Activated CD4-positive, alpha-beta memory T cell treated with anti-CD3 and anti-CD28 coated beads for 36 hours (primary cell): ENCODE measurements at regions not wholly inside any gene's neighbourhood (a gene's known extent, or its start where the extent isn't known, plus 50 kb on each side); places are given as distances from the start of the nearest gene placed in this dataset.

ENCODE experiments used
- CTCF ChIA-PET: fragments of 350-600 bp; sonication (Branson Sonifier 250); formaldehyde crosslinking; loops from one replicate; lab custom pipeline; 2021; ENCODE audit warnings: antibody characterized with exemption, inconsistent platforms; lab: Charles Lee
- POLR2A ChIA-PET: fragments of 350-600 bp; sonication (Branson Sonifier 250); formaldehyde crosslinking; loops from one replicate; lab custom pipeline; 2021; ENCODE audit warnings: antibody characterized with exemption; lab: Charles Lee
- DNase-seq: peaks from one replicate; pipeline ENCODE4 v3.0.0-alpha.2; 2020
- H3K27ac Mint-ChIP-seq: one replicate; pipeline ENCODE4 v1.8.0; 2021; ENCODE audit warnings: mixed read lengths
- H3K27me3 Mint-ChIP-seq: one replicate; pipeline ENCODE4 v1.8.0; 2021; ENCODE audit warnings: mixed read lengths
- H3K36me3 Mint-ChIP-seq: one replicate; pipeline ENCODE4 v1.8.0; 2021; ENCODE audit warnings: mixed read lengths
- H3K4me1 Mint-ChIP-seq: one replicate; pipeline ENCODE4 v1.8.0; 2021; ENCODE audit warnings: low read depth, mixed read lengths
- H3K4me3 Mint-ChIP-seq: one replicate; pipeline ENCODE4 v1.8.0; 2021; ENCODE audit warnings: mild to moderate bottlenecking, mixed read lengths
- H3K9me3 Mint-ChIP-seq: one replicate; pipeline ENCODE4 v1.8.0; 2021; ENCODE audit warnings: mixed read lengths
- intact Hi-C: fragments of 100-400 bp; cut with micrococcal nuclease; formaldehyde crosslinking; loops from one replicate; pipeline ENCODE4 v1.15.1; 2023

DNA sequence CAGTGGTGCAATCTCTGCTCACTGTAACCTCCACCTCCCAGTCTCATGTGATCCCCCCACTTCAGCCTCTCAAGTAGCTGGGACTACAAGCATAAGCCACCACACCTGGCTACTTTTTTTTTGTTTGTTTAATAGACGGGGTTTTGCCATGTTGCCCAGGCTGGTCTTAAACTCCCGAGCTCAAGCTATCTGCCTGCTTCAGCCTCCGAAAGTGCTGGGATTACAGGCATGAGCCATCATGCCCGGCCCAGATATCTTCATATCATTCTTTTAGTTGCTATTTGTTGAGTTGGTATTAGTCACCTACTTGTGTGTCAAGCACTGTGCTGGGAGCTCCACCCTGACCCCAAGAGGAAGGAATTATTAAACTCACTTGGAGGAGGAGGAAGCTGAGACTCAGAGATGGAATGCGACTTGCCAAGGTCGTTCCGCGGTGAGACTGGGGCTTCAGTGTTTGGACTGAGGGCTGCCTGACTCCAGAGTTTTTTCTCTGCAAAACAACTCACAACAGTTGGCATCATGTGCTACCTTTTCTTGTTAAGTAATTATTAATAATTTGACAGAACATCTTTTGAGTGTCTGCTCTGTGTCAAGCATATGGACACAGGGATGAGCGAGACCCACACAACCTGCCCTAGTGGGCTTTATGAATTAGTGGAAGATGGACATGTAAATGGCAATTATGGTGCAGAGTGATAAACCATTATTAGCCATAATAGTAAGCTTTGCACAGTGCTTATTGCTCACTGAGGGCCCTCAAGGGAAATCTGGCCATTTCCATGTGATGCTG is 132.0 kb downstream of the FOXD2 start:
- no peak overlapping the region for H3K4me3 Mint-ChIP-seq
- no peak overlapping the region for H3K27ac Mint-ChIP-seq
- CTCF ChIA-PET, result interaction anchor here (0.9 kb wide), 1 partner anchor 132 kb away, joined by 4 read pairs; the partner anchor contains the start of gene FOXD2
- no peaks in the 10 kb centered on the region for H3K4me1 Mint-ChIP-seq
- POLR2A ChIA-PET, result interaction anchor here (0.7 kb wide), 1 partner anchor 274 kb away, joined by 3 read pairs; no protein-coding TSS in a partner anchor
- no peaks in the 10 kb centered on the region for H3K9me3 Mint-ChIP-seq
- H3K27me3 Mint-ChIP-seq, result peaks cover 6% of the 10 kb centered on the region
- no peak for DNase-seq
- H3K36me3 Mint-ChIP-seq, result no peaks in the 10 kb centered on the region
- intact Hi-C loops, result no loop called here

DNA sequence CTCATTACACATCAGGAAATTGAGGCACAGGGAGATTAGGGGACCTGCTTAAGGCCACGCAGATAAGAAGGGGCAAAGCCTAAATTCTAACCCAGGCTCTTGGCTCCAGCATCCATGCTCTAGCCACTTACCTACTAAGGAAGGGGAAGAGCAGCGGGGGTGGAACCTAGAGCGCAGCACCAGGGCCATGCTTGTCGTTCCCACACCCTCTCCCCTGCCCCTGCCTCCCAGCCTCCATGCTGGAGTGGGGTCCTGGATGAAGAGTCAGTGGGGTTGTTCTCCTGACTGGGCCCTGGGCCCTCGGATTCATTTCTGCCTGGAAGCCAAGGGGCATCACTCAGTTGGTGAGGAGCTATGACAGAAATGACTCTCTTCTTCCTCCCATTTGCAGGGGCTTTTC is 133.3 kb downstream of the FOXD2 start:
- no peaks in the 10 kb centered on the region for H3K36me3 Mint-ChIP-seq
- H3K9me3 Mint-ChIP-seq, result no peaks in the 10 kb centered on the region
- no peaks in the 10 kb centered on the region for H3K4me1 Mint-ChIP-seq
- CTCF ChIA-PET, result no interaction called here
- DNase-seq, result no peak
- H3K27me3 Mint-ChIP-seq, result peaks cover 12% of the 10 kb centered on the region
- POLR2A ChIA-PET, result no interaction called here
- no peak overlapping the region for H3K27ac Mint-ChIP-seq
- intact Hi-C loops, result no loop called here
- no peak overlapping the region for H3K4me3 Mint-ChIP-seq

DNA sequence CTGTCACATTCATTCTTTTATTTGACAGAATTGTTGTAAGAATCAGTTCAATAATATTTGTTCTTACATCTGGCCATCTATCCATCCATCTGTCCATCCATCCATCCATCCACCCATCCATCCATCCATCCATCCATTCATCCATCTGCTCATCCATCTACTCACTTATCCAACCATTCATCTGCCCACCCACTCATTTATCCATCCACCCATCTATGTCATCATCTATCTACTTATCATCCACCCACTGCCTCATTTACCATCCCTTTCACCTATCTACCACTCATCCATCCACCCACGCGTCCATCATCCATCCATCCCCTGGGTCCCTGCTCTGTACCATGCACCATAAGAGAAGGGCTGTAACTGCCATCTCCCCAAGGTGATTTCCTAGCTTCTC is 134.1 kb downstream of the FOXD2 start:
- ChIA-PET POLR2A (no interaction called here), CTCF (no interaction called here)
- no peaks in the 10 kb centered on the region for H3K9me3 Mint-ChIP-seq
- peaks cover 14% of the 10 kb centered on the region for H3K27me3 Mint-ChIP-seq
- H3K36me3 Mint-ChIP-seq, result no peaks in the 10 kb centered on the region
- H3K4me3 Mint-ChIP-seq, result no peak overlapping the region
- intact Hi-C loops, result no loop called here
- no peak overlapping the region for H3K27ac Mint-ChIP-seq
- no peaks in the 10 kb centered on the region for H3K4me1 Mint-ChIP-seq
- DNase-seq, result no peak

DNA sequence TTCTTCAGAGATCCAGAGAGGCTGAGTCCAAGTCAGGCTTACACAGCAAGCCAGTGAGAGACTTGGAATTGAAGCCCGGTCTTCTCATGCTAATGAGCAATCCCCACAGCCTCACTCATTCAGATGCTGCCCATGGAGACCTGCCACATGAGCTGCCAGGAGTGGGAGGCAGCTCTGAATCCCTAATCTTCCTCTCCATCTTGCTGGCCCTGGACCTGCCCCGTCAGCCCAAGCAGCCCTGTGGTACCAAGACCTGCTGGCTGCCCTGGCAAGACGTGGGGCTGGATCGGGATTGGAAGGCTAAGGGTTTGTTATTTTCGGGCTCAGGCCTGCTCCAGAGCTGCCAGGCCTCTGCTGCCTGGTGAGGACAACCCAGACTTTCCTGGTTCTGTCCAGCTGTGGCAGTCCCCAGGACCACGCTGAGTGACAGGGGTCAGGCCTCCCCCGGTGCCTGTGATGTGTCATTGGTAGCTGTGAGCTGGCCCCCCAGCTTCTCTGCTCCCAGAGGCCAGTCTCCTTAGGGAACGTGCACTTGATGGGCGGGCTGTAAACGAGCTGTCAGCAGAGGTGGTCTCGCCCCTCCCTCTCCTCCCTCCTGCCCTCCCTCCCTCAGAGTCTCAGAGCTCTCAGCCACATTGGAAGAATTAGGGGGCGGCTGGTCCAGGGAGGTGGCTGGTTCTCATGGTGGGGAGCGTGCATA is 135.0 kb downstream of the FOXD2 start:
- Mint-ChIP-seq H3K9me3 (no peaks in the 10 kb centered on the region), H3K36me3 (no peaks in the 10 kb centered on the region), H3K27me3 (peaks cover 19% of the 10 kb centered on the region), H3K27ac (no peak overlapping the region), H3K4me3 (no peak overlapping the region), H3K4me1 (no peaks in the 10 kb centered on the region)
- POLR2A ChIA-PET, result no interaction called here
- CTCF ChIA-PET, result no interaction called here
- no peak for DNase-seq
- intact Hi-C loops, result no loop called here

DNA sequence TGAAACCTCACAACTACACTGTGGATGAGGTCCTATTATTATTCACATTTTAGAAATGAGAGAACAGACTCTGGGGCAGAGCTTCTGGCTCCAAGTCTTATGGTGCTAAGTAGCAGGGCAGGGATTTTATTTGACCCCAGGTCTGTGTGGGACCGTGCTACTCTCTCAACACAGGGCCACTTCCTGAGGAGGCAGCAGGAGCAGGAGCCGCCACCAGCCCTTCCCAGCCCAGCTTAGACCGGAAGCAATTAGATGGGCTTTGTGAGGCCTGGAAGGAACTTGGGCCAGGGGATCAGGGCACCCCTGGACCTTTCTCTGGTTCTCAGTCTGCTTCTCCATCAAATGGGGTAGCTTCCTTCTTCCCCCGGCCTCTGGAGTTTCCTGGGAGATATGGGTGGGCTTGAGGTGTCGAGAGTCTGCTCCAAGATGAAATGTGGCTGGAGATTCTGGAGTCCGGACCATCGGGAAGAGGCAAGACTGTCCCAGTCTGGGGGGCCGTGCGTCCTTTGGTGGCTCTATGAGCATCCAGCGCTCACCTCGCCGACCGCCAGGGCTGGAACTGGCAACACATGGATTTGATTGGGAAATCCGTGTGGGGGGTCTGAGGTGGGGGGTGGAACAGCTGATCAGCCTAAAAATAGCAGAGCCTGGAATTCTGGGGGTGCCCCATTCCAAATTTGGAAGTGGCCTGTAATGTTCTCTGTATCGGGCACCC is 136.8 kb downstream of the FOXD2 start:
- Mint-ChIP-seq H3K4me3 (no peak overlapping the region), H3K27ac (no peak overlapping the region), H3K9me3 (no peaks in the 10 kb centered on the region), H3K36me3 (no peaks in the 10 kb centered on the region), H3K4me1 (no peaks in the 10 kb centered on the region), H3K27me3 (peaks cover 17% of the 10 kb centered on the region)
- intact Hi-C loops, result no loop called here
- no peak for DNase-seq
- POLR2A ChIA-PET, result no interaction called here
- CTCF ChIA-PET, result no interaction called here

DNA sequence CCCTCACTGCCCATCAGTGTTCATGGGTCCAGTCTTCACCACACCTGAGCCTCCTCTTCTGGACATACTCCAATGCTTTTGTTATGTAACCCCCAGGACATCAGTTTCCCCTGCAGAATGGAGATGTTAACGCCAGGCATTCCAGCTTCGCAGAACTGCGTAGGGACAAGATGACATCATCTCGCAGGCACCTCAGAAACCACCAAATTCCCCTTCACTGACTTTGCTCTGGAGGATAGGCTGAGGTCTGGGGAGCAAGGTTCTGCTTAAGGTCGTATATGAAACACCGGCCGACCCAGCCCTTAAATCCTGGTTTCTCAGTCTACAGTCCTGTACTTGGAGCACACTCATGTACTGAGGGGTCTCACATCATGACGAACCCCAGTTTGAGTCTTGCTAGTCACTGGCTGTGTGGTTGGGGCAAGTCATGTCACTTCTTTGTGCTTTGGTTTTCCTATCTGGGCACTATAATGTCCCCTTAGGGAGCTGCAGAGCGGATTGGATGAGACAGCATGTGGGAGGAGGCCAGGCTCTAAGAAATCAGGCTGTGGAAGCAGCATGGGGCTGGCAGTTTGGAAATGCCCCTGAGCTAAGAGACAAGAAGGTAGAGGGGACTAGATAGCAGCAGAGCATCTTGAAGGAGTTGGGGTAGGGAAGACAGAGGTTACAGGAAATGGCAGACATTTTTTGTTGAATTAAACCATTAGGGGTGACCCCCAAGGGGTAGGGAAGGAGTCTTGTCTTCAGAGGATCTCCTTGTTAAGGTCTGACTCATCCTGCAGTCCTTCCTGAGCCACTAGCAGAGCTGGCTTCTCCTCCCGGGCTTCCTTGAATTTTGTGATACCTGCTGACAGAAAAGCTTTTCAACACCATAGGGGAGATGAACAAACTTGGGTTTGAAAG is 138.3 kb downstream of the FOXD2 start:
- Mint-ChIP-seq H3K9me3 (no peaks in the 10 kb centered on the region), H3K27me3 (peaks cover 18% of the 10 kb centered on the region), H3K4me1 (no peaks in the 10 kb centered on the region), H3K27ac (no peak overlapping the region), H3K36me3 (no peaks in the 10 kb centered on the region), H3K4me3 (no peak overlapping the region)
- CTCF ChIA-PET, result no interaction called here
- POLR2A ChIA-PET, result no interaction called here
- no peak for DNase-seq
- intact Hi-C loops, result no loop called here

DNA sequence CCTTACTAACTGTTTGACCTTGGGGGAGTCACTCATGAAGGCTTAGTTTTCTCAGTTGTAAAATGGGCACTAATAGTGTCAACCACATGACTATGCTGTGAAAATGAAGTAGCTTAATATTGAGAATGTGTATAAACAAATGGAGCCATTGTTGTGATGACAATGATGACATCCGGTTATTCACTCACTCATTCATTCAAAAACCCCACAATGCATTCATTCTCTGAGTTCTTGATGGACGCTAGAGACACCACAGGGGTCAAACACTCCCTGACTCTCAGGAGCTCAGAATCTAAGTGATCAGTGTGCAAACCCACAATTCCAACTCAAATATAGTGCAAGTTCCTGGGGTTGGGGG is 138.9 kb downstream of the FOXD2 start:
- Mint-ChIP-seq H3K36me3 (no peaks in the 10 kb centered on the region), H3K27me3 (peaks cover 19% of the 10 kb centered on the region), H3K9me3 (no peaks in the 10 kb centered on the region), H3K4me3 (no peak overlapping the region), H3K27ac (no peak overlapping the region), H3K4me1 (no peaks in the 10 kb centered on the region)
- ChIA-PET CTCF (no interaction called here), POLR2A (no interaction called here)
- no peak for DNase-seq
- intact Hi-C loops, result no loop called here

DNA sequence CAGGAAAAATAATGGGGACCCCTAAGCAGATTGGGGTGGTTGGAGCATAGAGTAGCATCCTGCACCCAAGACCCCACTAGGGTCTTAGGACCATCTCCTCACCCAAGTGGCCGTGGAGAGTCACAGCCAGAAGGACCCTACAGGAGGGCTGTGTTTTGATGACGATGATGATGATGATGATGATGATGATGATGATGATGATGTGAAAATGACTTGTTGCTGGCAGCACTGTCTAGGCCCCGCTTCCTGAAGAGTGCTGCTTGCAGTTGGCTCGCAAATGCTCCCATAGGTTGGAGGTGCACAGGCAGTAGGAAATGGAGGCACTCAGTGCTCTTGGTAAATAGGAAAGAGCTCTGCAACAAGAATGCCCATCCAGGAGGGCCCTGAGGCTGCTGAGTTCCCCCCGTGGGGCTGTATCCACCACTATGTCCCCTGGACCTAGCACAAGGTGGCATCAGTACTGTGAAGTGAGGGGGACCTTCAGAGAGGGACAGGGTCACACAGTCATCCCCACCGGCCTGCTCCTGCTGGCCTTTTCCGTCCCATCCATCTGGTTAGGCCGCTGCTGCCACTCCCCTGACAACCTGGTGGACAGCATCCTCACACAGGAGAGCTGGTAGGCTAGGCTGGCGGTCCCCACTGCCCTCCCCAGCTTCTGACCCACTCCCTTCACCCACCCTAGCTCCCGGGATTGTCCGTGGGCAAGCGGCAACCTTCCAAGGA is 139.6 kb downstream of the FOXD2 start:
- POLR2A ChIA-PET, result no interaction called here
- no peaks in the 10 kb centered on the region for H3K4me1 Mint-ChIP-seq
- CTCF ChIA-PET, result no interaction called here
- H3K4me3 Mint-ChIP-seq, result no peak overlapping the region
- H3K9me3 Mint-ChIP-seq, result no peaks in the 10 kb centered on the region
- no peak overlapping the region for H3K27ac Mint-ChIP-seq
- no peaks in the 10 kb centered on the region for H3K36me3 Mint-ChIP-seq
- intact Hi-C loops, result no loop called here
- no peak for DNase-seq
- H3K27me3 Mint-ChIP-seq, result peaks cover 20% of the 10 kb centered on the region

DNA sequence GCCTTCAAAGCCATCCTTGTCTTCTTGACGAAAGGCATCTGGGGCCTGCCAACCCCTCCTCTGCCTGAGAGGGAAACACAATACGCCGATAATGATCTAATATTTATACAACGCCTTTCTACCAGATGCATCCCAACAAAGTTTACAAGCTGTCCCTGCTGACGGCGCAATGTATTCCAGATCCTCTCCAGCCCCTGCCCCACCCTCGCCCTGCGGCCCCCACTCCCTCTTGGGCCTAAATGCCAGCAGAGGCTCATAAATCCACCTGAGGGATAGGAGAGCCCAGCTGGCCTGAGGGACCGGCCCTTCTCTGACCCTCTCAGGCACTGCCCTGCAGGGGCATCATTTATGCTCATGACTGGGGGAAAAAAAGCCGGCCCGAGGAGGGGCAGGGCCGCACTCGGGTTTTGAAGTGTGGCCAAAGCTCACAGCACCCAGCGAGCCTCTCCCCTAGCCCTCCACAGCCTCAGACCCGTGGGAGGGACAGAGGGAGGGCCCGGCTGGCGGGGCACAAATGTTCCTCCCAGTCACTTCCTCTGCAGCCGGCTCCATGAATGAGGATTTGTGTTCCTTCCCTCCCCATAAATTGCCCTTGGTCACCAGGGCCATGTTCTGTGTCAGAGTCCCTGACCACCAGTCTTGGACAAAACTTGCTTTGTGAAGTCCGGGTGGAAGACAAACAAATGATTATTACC is 140.3 kb downstream of the FOXD2 start:
- H3K36me3 Mint-ChIP-seq, result no peaks in the 10 kb centered on the region
- intact Hi-C loops, result no loop called here
- H3K9me3 Mint-ChIP-seq, result no peaks in the 10 kb centered on the region
- ChIA-PET CTCF (no interaction called here), POLR2A (no interaction called here)
- no peaks in the 10 kb centered on the region for H3K4me1 Mint-ChIP-seq
- peaks cover 20% of the 10 kb centered on the region for H3K27me3 Mint-ChIP-seq
- DNase-seq, result no peak
- no peak overlapping the region for H3K27ac Mint-ChIP-seq
- H3K4me3 Mint-ChIP-seq, result no peak overlapping the region

DNA sequence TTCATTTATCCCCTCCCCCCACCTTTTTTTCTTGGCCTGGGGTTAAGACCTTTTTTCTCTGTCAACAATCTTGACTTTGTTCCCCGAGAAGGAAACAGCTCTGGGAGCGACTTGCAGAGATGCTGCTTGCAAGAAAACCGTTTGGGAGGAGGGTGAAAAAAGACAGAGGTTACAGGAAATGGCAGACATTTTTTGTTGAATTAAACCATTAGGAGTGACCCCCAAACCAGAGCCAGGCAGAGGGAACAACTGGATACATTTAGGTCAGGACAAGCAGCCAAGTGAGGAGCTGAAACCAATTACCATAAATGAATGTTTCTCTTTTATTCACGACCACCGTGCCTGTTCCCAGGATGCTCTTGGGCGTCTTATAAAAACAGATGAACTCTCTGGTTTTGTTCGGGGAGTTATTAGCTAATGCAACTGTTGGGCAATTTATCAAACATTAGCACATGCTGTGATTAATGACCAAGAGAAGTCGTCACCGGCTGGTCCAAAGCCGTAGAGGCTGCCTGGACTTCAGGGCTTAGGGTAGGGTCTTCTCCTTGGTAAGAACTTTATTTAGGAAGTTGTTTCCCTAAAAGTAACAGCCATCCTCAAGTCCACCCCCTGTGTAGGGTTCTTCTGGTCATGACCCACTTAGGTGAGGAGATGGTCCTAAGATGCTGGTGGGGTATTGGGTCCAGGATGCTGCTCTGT is 141.0 kb downstream of the FOXD2 start:
- intact Hi-C loops, result no loop called here
- H3K36me3 Mint-ChIP-seq, result no peaks in the 10 kb centered on the region
- no peak for DNase-seq
- peaks cover 23% of the 10 kb centered on the region for H3K27me3 Mint-ChIP-seq
- no peaks in the 10 kb centered on the region for H3K9me3 Mint-ChIP-seq
- POLR2A ChIA-PET, result no interaction called here
- CTCF ChIA-PET, result no interaction called here
- H3K4me3 Mint-ChIP-seq, result no peak overlapping the region
- H3K4me1 Mint-ChIP-seq, result no peaks in the 10 kb centered on the region
- H3K27ac Mint-ChIP-seq, result no peak overlapping the region
